Endothelial cell of umbilical vein (primary cell): ENCODE measurements at regions not wholly inside any gene's neighbourhood (a gene's known extent, or its start where the extent isn't known, plus 50 kb on each side); places are given as distances from the start of the nearest gene placed in this dataset.

Experiments
- BruUV-seq: library from RNA; stranded (reverse); fragments of 400-500 nt; replicated peaks from 2 replicates; lab custom pipeline; 2021; lab: Mats Ljungman, UMichigan
- CTCF ChIA-PET: fragments of 300-600, 350-600 bp; sonication (Branson Sonifier 250); formaldehyde crosslinking; loops from one replicate; lab custom pipeline; 2021; ENCODE audit warnings: antibody characterized with exemption, inconsistent platforms; lab: Charles Lee
- POLR2A ChIA-PET: fragments of 300-600, 350-600 bp; sonication (Branson Sonifier 250); formaldehyde crosslinking; loops from one replicate; lab custom pipeline; 2021; ENCODE audit warnings: antibody characterized with exemption, inconsistent platforms; lab: Charles Lee
- DNase-seq: peaks from one replicate; pipeline ENCODE4 v3.0.0-alpha.2; 2011; ENCODE audit warnings: low read depth, low spot score
- FAIRE-seq: peaks from 2 replicates; lab custom pipeline; 2011; peaks lifted over from hg19 to GRCh38; lab: Jason Lieb, UNC
- H2AFZ ChIP-seq: 2 replicates; pipeline ENCODE4 v1.6.0; 2012; ENCODE audit warnings: low read depth, low read length, control low read depth, inconsistent platforms
- H3K27ac ChIP-seq: 2 replicates; pipeline ENCODE4 v1.5.1; 2011; ENCODE audit warnings: low read depth, mild to moderate bottlenecking, control low read depth, low read length, moderate library complexity; ENCODE audit not compliant: insufficient read depth
- H3K27me3 ChIP-seq, 2 experiments: 2 replicates each; pipeline versions ENCODE4 v1.6.0 to v1.6.1; 2011; ENCODE audit warnings: low read length in 2 of 2, mixed read lengths in 1 of 2; ENCODE audit not compliant: control insufficient read depth in 2 of 2, insufficient read depth in 2 of 2
- H3K36me3 ChIP-seq, 2 experiments: 2 replicates in 1 of 2; 3 replicates in 1 of 2; pipeline ENCODE4 v1.5.1; 2011; ENCODE audit warnings: low read length in 2 of 2, mild to moderate bottlenecking in 1 of 2, moderate library complexity in 1 of 2; ENCODE audit not compliant: control insufficient read depth in 2 of 2, insufficient read depth in 2 of 2; ENCODE audit errors: extremely low read depth in 1 of 2
- H3K4me1 ChIP-seq: 3 replicates; pipeline ENCODE4 v1.5.1; 2011; ENCODE audit warnings: mild to moderate bottlenecking, low read length; ENCODE audit not compliant: control insufficient read depth, insufficient read depth; ENCODE audit errors: extremely low read depth
- H3K4me2 ChIP-seq: 2 replicates; pipeline ENCODE4 v1.6.1; 2011; ENCODE audit warnings: low read length, control low read depth, mixed read lengths; ENCODE audit not compliant: insufficient read depth
- H3K4me3 ChIP-seq, 3 experiments: fragments of 200-600 bp in 1 of 3; sonication (generic), shearing (Covaris generic) in 1 of 3; replicated peaks in 1 of 3; 2 replicates each; pipeline ENCODE4 v1.5.1; 2011 to 2016; ENCODE audit warnings: control low read depth in 3 of 3, low read length in 3 of 3, mild to moderate bottlenecking in 2 of 3, inconsistent platforms in 1 of 3, low read depth in 1 of 3, moderate library complexity in 1 of 3; ENCODE audit not compliant: insufficient read depth in 1 of 3
- H3K79me2 ChIP-seq: 2 replicates; pipeline ENCODE4 v1.6.0; 2012; ENCODE audit warnings: low read length, inconsistent platforms; ENCODE audit not compliant: control insufficient read depth, insufficient read depth
- H3K9ac ChIP-seq: replicated peaks from 2 replicates; pipeline ENCODE3; 2011; ENCODE audit warnings: low read length, control low read depth; ENCODE audit not compliant: insufficient read depth; ENCODE audit errors: extremely low read depth
- H3K9me1 ChIP-seq: replicated peaks from 3 replicates; pipeline ENCODE4 v1.6.0; 2011; ENCODE audit warnings: mild to moderate bottlenecking, low read length; ENCODE audit not compliant: control insufficient read depth, insufficient read depth; ENCODE audit errors: extremely low read depth
- H3K9me3 ChIP-seq: replicated peaks from 2 replicates; pipeline ENCODE4 v1.5.1; 2012; ENCODE audit warnings: low read length, inconsistent platforms; ENCODE audit not compliant: control insufficient read depth, insufficient read depth
- H4K20me1 ChIP-seq: replicated peaks from 2 replicates; pipeline ENCODE3; 2011; ENCODE audit warnings: mild to moderate bottlenecking, low read length; ENCODE audit not compliant: control insufficient read depth, insufficient read depth; ENCODE audit errors: extremely low read depth
- EZH2 ChIP-seq: IDR thresholded peaks from 2 replicates; pipeline ENCODE4 v1.6.1; 2012; ENCODE audit warnings: borderline replicate concordance, low read depth, mild to moderate bottlenecking, moderate library complexity, low read length, inconsistent platforms; ENCODE audit not compliant: severe bottlenecking
- FOS ChIP-seq: IDR thresholded peaks from 2 replicates; pipeline ENCODE4 v1.6.1; 2011; ENCODE audit warnings: mild to moderate bottlenecking, low read length, moderate library complexity, borderline replicate concordance; ENCODE audit not compliant: insufficient read depth
- GATA2 ChIP-seq: IDR thresholded peaks from 2 replicates; pipeline ENCODE4 v1.7.0; 2011; ENCODE audit warnings: low read depth, mild to moderate bottlenecking, moderate library complexity, mixed read lengths, low read length; ENCODE audit not compliant: insufficient read length, insufficient read depth
- JUN ChIP-seq: IDR thresholded peaks from 2 replicates; pipeline ENCODE4 v1.6.1; 2011; ENCODE audit warnings: borderline replicate concordance, low read depth; ENCODE audit not compliant: insufficient read length, insufficient read depth
- MYC ChIP-seq: IDR thresholded peaks from one replicate; pipeline ENCODE4 v1.6.1; 2011; ENCODE audit warnings: mild to moderate bottlenecking, low read depth, low read length
- POLR2A ChIP-seq: IDR thresholded peaks from 2 replicates; pipeline ENCODE4 v1.6.1; 2012; ENCODE audit warnings: low read depth, mild to moderate bottlenecking, control low read depth, low read length
- POLR2AphosphoS5 ChIP-seq: IDR thresholded peaks from 2 replicates; pipeline ENCODE4 v1.6.1; 2012; ENCODE audit warnings: low read depth, mild to moderate bottlenecking, control low read depth, low read length, moderate library complexity; ENCODE audit not compliant: insufficient read depth
- dilution Hi-C: fragments of 300-500 bp; cut with MboI; formaldehyde crosslinking; loops from one replicate; pipeline ENCODE4 v1.15.0; 2019; ENCODE audit warnings: low sequenced_read_pairs; ENCODE audit not compliant: extremely low pct_ligation_motif_present
- intact Hi-C: fragments of 100-400 bp; cut with micrococcal nuclease; formaldehyde crosslinking; loops from one replicate; pipeline ENCODE4 v1.10.0; 2022
- TF ChIP-seq, protein P1 (sequence below), 2 donors: IDR thresholded peaks; 1 replicate in 1 of 2; 2 replicates in 1 of 2; pipeline ENCODE4 v1.5.1; 2011; ENCODE audit warnings: low read length in 2 of 2, mild to moderate bottlenecking in 2 of 2, moderate library complexity in 2 of 2, control low read depth in 1 of 2, inconsistent platforms in 1 of 2, low read depth in 1 of 2; ENCODE audit not compliant: insufficient read depth in 1 of 2; ENCODE audit errors: extremely low read depth in 1 of 2
- TF ChIP-seq, protein P2 (sequence below): IDR thresholded peaks from 2 replicates; pipeline ENCODE4 v1.6.1; 2011; ENCODE audit not compliant: insufficient read depth, insufficient read length

DNA sequence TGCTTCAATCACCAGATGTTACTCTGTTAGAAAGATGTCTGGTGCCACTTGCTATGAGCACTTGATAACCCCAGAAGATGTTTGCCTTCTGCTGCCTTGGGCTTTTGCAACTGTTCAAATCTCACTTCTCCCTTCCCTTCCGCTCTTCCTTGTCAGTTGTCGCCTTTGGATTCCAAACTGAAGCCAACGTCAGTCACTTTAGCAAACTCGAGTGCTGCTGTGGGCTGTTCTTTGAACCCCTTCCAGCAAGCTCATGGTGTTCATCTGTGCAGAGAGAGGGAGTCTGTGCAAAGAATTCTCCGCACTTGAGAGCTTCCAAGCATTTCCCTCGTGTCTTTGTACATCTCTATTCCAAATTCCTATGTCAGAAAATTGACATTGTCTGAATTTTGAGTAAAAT, 879.4 kb downstream of the CDH11 start:
- TF ChIP-seq POLR2A (no peak), JUN (no peak), FOS (no peak)
- TF ChIP-seq, protein P1, sequence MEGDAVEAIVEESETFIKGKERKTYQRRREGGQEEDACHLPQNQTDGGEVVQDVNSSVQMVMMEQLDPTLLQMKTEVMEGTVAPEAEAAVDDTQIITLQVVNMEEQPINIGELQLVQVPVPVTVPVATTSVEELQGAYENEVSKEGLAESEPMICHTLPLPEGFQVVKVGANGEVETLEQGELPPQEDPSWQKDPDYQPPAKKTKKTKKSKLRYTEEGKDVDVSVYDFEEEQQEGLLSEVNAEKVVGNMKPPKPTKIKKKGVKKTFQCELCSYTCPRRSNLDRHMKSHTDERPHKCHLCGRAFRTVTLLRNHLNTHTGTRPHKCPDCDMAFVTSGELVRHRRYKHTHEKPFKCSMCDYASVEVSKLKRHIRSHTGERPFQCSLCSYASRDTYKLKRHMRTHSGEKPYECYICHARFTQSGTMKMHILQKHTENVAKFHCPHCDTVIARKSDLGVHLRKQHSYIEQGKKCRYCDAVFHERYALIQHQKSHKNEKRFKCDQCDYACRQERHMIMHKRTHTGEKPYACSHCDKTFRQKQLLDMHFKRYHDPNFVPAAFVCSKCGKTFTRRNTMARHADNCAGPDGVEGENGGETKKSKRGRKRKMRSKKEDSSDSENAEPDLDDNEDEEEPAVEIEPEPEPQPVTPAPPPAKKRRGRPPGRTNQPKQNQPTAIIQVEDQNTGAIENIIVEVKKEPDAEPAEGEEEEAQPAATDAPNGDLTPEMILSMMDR (IDR thresholded peaks at IDR 0.05; ENCODE audit: extremely low read depth in 1 of 2, insufficient read depth in 1 of 2, low read depth in 1 of 2, low read length in 2 of 2): no peak
- Histone ChIP-seq H3K9me3 (no peaks in the 10 kb centered on the region), H4K20me1 (no peaks in the 10 kb centered on the region), H3K27ac (no peak overlapping the region), H3K4me2 (no peak overlapping the region), H3K27me3 (no peaks in the 10 kb centered on the region), H3K9ac (no peak overlapping the region), H3K36me3 (no peaks in the 10 kb centered on the region), H3K9me1 (no peaks in the 10 kb centered on the region), H2AFZ (no peak overlapping the region), H3K4me1 (no peaks in the 10 kb centered on the region), H3K79me2 (no peaks in the 10 kb centered on the region), H3K4me3 (no peak overlapping the region)
- DNase-seq: no peak
- ChIA-PET CTCF (no interaction called here), POLR2A (no interaction called here)
- dilution Hi-C loops (no loop called here), intact Hi-C loops (no loop called here)
- no peak for FAIRE-seq
- no TSS peak for BruUV-seq

DNA sequence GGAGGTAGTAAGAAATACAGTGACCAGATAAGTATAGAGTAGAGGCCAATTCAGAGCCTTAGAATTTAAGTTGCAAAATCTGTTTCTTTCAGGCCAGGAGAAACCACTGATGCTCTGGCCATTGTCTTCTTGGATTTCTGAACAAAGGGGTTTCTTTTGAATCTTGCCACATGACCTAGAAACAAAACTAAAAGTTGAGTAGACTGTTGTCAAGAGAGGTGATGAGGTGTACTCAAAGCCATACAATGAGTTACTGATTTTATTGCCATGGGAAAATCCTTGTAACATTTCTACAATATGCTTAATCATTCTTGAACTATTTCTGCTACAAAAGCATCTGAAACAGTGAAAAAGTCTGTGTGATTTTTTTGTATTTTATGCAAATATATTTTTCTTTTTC, 881.3 kb downstream of the CDH11 start:
- intact Hi-C loops: no loop called here
- TF ChIP-seq EZH2 (no peak), GATA2 (no peak), FOS (no peak), POLR2A (no peak), MYC (no peak), JUN (no peak), POLR2AphosphoS5 (no peak)
- TF ChIP-seq, protein P1 (IDR thresholded peaks at IDR 0.05; ENCODE audit: extremely low read depth in 1 of 2, insufficient read depth in 1 of 2, low read depth in 1 of 2, low read length in 2 of 2): no peak
- TF ChIP-seq, protein P2, sequence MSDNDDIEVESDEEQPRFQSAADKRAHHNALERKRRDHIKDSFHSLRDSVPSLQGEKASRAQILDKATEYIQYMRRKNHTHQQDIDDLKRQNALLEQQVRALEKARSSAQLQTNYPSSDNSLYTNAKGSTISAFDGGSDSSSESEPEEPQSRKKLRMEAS: no peak
- Histone ChIP-seq H3K27me3 (no peaks in the 10 kb centered on the region), H2AFZ (no peak overlapping the region), H3K9me1 (no peaks in the 10 kb centered on the region), H4K20me1 (no peaks in the 10 kb centered on the region), H3K27ac (no peak overlapping the region), H3K79me2 (no peaks in the 10 kb centered on the region), H3K4me2 (no peak overlapping the region), H3K4me3 (no peak overlapping the region), H3K36me3 (no peaks in the 10 kb centered on the region), H3K4me1 (no peaks in the 10 kb centered on the region), H3K9ac (no peak overlapping the region), H3K9me3 (no peaks in the 10 kb centered on the region)
- no TSS peak for BruUV-seq
- ChIA-PET POLR2A (no interaction called here), CTCF (no interaction called here)
- DNase-seq (no peak), FAIRE-seq (no peak)
- dilution Hi-C loops: no loop called here
